ENCODE measurements at regions not wholly inside any gene's neighbourhood (a gene's known extent, or its start where the extent isn't known, plus 50 kb on each side); places are given as distances from the start of the nearest gene placed in this dataset.

- TF ChIP-seq CTCF (IDR thresholded peaks at IDR 0.05) = no peak
- no peak for TF ChIP-seq POLR2A (IDR thresholded peaks at IDR 0.05)
These were observed 367.9 kb downstream of the TMEM38B start for GRCh38 chr9:106062250-106062649.
